Mucosa of descending colon (tissue), 3 donors: ENCODE measurements at regions not wholly inside any gene's neighbourhood (a gene's known extent, or its start where the extent isn't known, plus 50 kb on each side); places are given as distances from the start of the nearest gene placed in this dataset.

Experiments
- ATAC-seq: fragments of 200-7000 bp; cut with Tn5 transposase; one replicate; pipeline ENCODE4 v1.9.1; 2020; ENCODE audit warnings: mild to moderate bottlenecking, moderate library complexity
- DNase-seq, 3 donors: peaks; one replicate each; pipeline ENCODE4 v3.0.0-alpha.2; 2020
- H3K36me3 ChIP-seq: fragments of 200-600 bp; one replicate; pipeline ENCODE4 v1.8.0; 2021; ENCODE audit warnings: low read depth, mild to moderate bottlenecking
- H3K4me1 ChIP-seq: fragments of 200-600 bp; one replicate; pipeline ENCODE4 v1.8.0; 2021; ENCODE audit warnings: low read depth, mild to moderate bottlenecking
- H3K4me3 ChIP-seq: fragments of 200-600 bp; one replicate; pipeline ENCODE4 v1.8.0; 2021; ENCODE audit warnings: mild to moderate bottlenecking
- H3K9me3 ChIP-seq: fragments of 200-600 bp; one replicate; pipeline ENCODE4 v1.8.0; 2021; ENCODE audit warnings: mild to moderate bottlenecking
- intact Hi-C, 2 donors: fragments of 100-400 bp; cut with DNase I in 1 of 2; cut with micrococcal nuclease in 1 of 2; formaldehyde crosslinking; loops; one replicate each; pipeline versions ENCODE4 v1.11.0 to v1.11.1; 2022; cut with DNase I, micrococcal nuclease
- TF ChIP-seq, protein P1 (sequence below): fragments of 200-600 bp; IDR thresholded peaks from one replicate; pipeline ENCODE4 v1.8.0; 2022; ENCODE audit warnings: antibody characterized with exemption, mild to moderate bottlenecking
- donor health status: DM: no; HTN: no; CAD: no; lungs with moderate emphysema.
- donor health status: DM: no; HTN: no; CAD: no.
- donor health status: DM: no; HTN: yes; CAD: no.

GRCh38 chr5:61897251-61897650 lies 408.8 kb upstream of the KIF2A start:
- ATAC-seq (no peak), DNase-seq (no peak)
- intact Hi-C loops, result no loop called here
- TF ChIP-seq, protein P1, sequence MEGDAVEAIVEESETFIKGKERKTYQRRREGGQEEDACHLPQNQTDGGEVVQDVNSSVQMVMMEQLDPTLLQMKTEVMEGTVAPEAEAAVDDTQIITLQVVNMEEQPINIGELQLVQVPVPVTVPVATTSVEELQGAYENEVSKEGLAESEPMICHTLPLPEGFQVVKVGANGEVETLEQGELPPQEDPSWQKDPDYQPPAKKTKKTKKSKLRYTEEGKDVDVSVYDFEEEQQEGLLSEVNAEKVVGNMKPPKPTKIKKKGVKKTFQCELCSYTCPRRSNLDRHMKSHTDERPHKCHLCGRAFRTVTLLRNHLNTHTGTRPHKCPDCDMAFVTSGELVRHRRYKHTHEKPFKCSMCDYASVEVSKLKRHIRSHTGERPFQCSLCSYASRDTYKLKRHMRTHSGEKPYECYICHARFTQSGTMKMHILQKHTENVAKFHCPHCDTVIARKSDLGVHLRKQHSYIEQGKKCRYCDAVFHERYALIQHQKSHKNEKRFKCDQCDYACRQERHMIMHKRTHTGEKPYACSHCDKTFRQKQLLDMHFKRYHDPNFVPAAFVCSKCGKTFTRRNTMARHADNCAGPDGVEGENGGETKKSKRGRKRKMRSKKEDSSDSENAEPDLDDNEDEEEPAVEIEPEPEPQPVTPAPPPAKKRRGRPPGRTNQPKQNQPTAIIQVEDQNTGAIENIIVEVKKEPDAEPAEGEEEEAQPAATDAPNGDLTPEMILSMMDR, result no peak
- Histone ChIP-seq H3K4me1 (no peaks in the 10 kb centered on the region), H3K9me3 (peaks cover 4% of the 10 kb centered on the region), H3K36me3 (no peaks in the 10 kb centered on the region), H3K4me3 (no peak overlapping the region)

DNA sequence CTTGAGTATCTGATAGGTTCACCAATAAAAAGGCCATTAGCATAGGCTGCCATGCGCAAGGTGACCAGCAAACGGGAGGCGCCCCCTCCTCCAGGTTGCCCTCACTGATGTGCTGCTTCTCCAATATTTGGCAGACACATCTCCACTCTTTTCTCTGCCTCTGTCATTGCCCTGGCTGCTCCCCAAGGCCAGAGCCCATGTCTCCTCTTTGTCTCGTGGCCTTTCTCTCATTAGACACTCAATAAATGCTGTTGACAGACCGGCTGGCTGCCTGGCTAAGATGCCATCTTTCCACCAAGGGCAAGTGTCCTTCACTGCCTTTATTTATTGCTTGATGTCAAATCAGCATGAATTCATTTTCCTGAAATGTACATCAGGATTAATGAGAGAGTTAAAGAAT lies 404.0 kb upstream of the KIF2A start:
- TF ChIP-seq, protein P1, result no peak
- no peaks in the 10 kb centered on the region for H3K9me3 ChIP-seq
- no peak overlapping the region for H3K4me3 ChIP-seq
- intact Hi-C loops, result no loop called here
- no peaks in the 10 kb centered on the region for H3K4me1 ChIP-seq
- DNase-seq (no peak), ATAC-seq (no peak)
- H3K36me3 ChIP-seq, result no peaks in the 10 kb centered on the region

DNA sequence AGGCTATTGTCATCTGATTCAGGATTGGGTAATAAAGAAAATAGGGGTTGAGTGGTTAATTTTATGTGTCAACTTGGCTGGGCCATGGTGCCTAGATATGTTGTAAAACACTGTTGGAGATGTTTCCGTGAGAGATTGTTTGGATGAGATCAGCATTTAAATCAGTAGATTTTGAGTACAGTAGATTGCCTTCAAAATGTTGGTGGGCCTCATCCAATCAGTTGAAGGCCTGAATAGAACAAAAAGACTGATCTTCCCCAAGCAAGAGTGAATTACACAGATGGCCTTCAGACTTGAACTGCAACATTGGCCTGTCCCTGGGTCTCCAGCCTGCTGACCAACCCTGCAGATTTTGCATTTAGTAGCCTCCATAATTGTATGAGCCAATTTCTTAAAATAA lies 401.3 kb upstream of the KIF2A start:
- no peak for DNase-seq
- no peak overlapping the region for H3K4me3 ChIP-seq
- TF ChIP-seq, protein P1, result no peak
- H3K9me3 ChIP-seq, result no peaks in the 10 kb centered on the region
- intact Hi-C loops, result no loop called here
- H3K4me1 ChIP-seq, result no peaks in the 10 kb centered on the region
- ATAC-seq, result no peak
- H3K36me3 ChIP-seq, result no peaks in the 10 kb centered on the region

DNA sequence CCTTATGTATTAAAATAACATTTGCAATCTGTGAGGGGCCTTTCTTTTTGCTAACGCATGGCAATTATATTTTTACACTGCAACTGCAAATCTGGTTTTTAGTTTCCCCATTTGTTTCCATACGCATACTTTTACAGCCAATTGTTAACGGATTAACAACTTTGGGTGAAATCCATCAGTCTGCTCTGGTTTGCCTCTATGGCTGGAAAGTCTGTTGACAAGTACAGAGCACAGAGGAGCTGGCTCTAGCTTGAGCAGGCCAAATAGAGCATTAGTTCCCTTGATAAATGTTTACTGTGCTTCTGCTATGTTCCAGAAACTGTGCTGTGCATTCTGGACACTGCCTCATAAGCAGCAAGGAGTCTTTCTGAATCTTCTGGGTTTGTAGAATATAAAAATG lies 400.4 kb upstream of the KIF2A start:
- no peak for ATAC-seq
- H3K4me3 ChIP-seq, result no peak overlapping the region
- no peak for DNase-seq

GRCh38 chr5:61906820-61907219 lies 399.2 kb upstream of the KIF2A start:
- TF ChIP-seq, protein P1, result no peak
- H3K36me3 ChIP-seq, result no peaks in the 10 kb centered on the region
- ATAC-seq, result no peak
- H3K9me3 ChIP-seq, result no peaks in the 10 kb centered on the region
- intact Hi-C loops, result no loop called here
- no peak overlapping the region for H3K4me3 ChIP-seq
- no peak for DNase-seq
- H3K4me1 ChIP-seq, result no peaks in the 10 kb centered on the region

More for the DNA sequence above, 400.4 kb upstream of the KIF2A start:
- intact Hi-C loops, result no loop called here
- TF ChIP-seq, protein P1, result no peak
- H3K9me3 ChIP-seq, result no peaks in the 10 kb centered on the region
- no peaks in the 10 kb centered on the region for H3K4me1 ChIP-seq
- H3K36me3 ChIP-seq, result no peaks in the 10 kb centered on the region

DNA sequence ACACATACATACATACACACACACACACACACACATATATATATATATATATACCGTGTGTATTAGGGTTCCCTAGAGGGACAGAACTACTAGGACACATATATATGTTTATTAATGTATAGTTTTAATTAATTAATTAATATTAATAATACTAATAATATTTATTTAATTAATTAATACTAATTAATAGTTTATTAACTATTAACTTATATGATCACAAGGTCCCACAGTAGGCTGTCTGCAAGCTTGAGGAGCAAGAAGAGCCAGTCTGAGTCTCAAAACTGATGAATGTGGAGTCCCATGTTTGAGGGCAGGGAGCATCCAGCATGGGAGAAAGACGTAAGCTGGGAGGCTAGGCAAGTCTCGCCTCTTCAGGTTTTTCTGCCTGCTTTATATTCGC lies 398.0 kb upstream of the KIF2A start:
- intact Hi-C loops, result no loop called here
- DNase-seq (no peak), ATAC-seq (no peak)
- no peaks in the 10 kb centered on the region for H3K9me3 ChIP-seq
- TF ChIP-seq, protein P1, result no peak
- no peaks in the 10 kb centered on the region for H3K4me1 ChIP-seq
- no peaks in the 10 kb centered on the region for H3K36me3 ChIP-seq
- H3K4me3 ChIP-seq, result no peak overlapping the region
